DND-41 (cell line): ENCODE measurements at regions not wholly inside any gene's neighbourhood (a gene's known extent, or its start where the extent isn't known, plus 50 kb on each side); places are given as distances from the start of the nearest gene placed in this dataset.

ENCODE experiments used
- CTCF ChIP-seq: IDR thresholded peaks from 2 replicates; pipeline ENCODE4 v1.5.1; 2012; ENCODE audit warnings: borderline replicate concordance, low read length, moderate library complexity, mild to moderate bottlenecking; ENCODE audit not compliant: poor library complexity, severe bottlenecking; ENCODE audit errors: extremely low read depth
- EZH2 ChIP-seq: IDR thresholded peaks from 3 replicates; pipeline ENCODE4 v1.6.1; 2012; ENCODE audit warnings: borderline replicate concordance, low read depth, mild to moderate bottlenecking, moderate library complexity, low read length, inconsistent platforms; ENCODE audit not compliant: severe bottlenecking

- TF ChIP-seq CTCF (no peak), EZH2 (no peak)
Measured at GRCh38 chr2:71756280-71756906, 303.0 kb downstream of the DYSF start.
